Spleen (tissue), 11 donors: ENCODE measurements at regions not wholly inside any gene's neighbourhood (a gene's known extent, or its start where the extent isn't known, plus 50 kb on each side); places are given as distances from the start of the nearest gene placed in this dataset.

ENCODE experiments used
- DNase-seq: peaks from one replicate; pipeline ENCODE4 v3.0.0-alpha.2; 2020
- H3K27ac ChIP-seq, 8 donors: fragments of 200-600 bp; sonication (generic) in 7 of 8; 1 replicate in 4 of 8; 2 replicates in 4 of 8; pipeline versions ENCODE4 v1.5.0 to v1.8.0; 2016 to 2021; ENCODE audit warnings: inconsistent platforms in 4 of 8, mild to moderate bottlenecking in 4 of 8, moderate library complexity in 1 of 8
- H3K27me3 ChIP-seq, 7 donors: fragments of 200-600 bp; sonication (generic) in 6 of 7; replicated peaks in 1 of 7; 1 replicate in 4 of 7; 2 replicates in 3 of 7; pipeline versions ENCODE4 v1.5.0 to v1.8.0; 2016 to 2021; ENCODE audit warnings: inconsistent platforms in 3 of 7, mild to moderate bottlenecking in 1 of 7
- H3K36me3 ChIP-seq, 6 donors: fragments of 200-600 bp; sonication (generic) in 5 of 6; 1 replicate in 4 of 6; 2 replicates in 2 of 6; pipeline versions ENCODE4 v1.5.0 to v1.8.0; 2016 to 2021; ENCODE audit warnings: inconsistent platforms in 2 of 6
- H3K4me1 ChIP-seq, 6 donors: fragments of 200-600 bp; sonication (generic) in 5 of 6; 1 replicate in 3 of 6; 2 replicates in 3 of 6; pipeline versions ENCODE4 v1.5.0 to v1.8.0; 2016 to 2021; ENCODE audit warnings: inconsistent platforms in 3 of 6
- H3K4me3 ChIP-seq, 8 donors: fragments of 200-600 bp; sonication (generic) in 7 of 8; 1 replicate in 4 of 8; 2 replicates in 4 of 8; pipeline versions ENCODE4 v1.5.0 to v1.8.0; 2016 to 2021; ENCODE audit warnings: inconsistent platforms in 4 of 8, mild to moderate bottlenecking in 4 of 8, moderate library complexity in 2 of 8
- H3K9me3 ChIP-seq, 8 donors: fragments of 200-600 bp; sonication (generic) in 7 of 8; 1 replicate in 4 of 8; 2 replicates in 4 of 8; pipeline versions ENCODE4 v1.5.0 to v1.8.0; 2016 to 2021; ENCODE audit warnings: inconsistent platforms in 4 of 8
- CTCF ChIP-seq, 11 experiments: fragments of 200-600 bp in 7 of 11; fragments of 450-650 bp in 4 of 11; sonication (generic) in 4 of 11; IDR thresholded peaks in 8 of 11; conservative IDR thresholded peaks in 3 of 11; 1 replicate in 7 of 11; 2 replicates in 4 of 11; pipeline versions ENCODE4 v1.4.0 to v1.8.0; 2016 to 2021; ENCODE audit warnings: antibody characterized with exemption in 11 of 11, inconsistent platforms in 4 of 11, mild to moderate bottlenecking in 1 of 11
- POLR2A ChIP-seq, 3 donors: fragments of 450-650 bp; IDR thresholded peaks; one replicate each; pipeline ENCODE4 v1.5.1; 2017; ENCODE audit warnings: antibody characterized with exemption in 3 of 3, mild to moderate bottlenecking in 1 of 3
- POLR2AphosphoS5 ChIP-seq, 3 donors: sonication (generic); formaldehyde crosslinking; IDR thresholded peaks; one replicate each; pipeline ENCODE4 v1.5.1; 2017; ENCODE audit warnings: antibody characterized with exemption in 3 of 3
- WGBS, 5 donors: extraction: QIAGEN DNeasy Blood & Tissue Kit in 3 of 5; methylation state at CpG; one replicate each; pipeline versions ENCODE4 v1.1.5 to v1.1.7; 2013 to 2018; 5-methylcytosine and 5-hydroxymethylcytosine counted together
- intact Hi-C: fragments of 100-400 bp; cut with DNase I; formaldehyde crosslinking; loops from one replicate; pipeline ENCODE4 v1.15.0; 2023; ENCODE audit warnings: low total_unique reads
- donor health status: healthy with polysubstance abuse.
- donor health status: DM: no; HTN: no; CAD: no; lungs with moderate emphysema.
- donor health status: DM: no; HTN: no; CAD: no.
- donor health status: Bipolar disorder and iron deficiency.
- donor health status: healthy.
- donor health status: DM: no; HTN: no; CAD: no.
- donor health status: DM: yes; HTN: yes; CAD: no.

DNA sequence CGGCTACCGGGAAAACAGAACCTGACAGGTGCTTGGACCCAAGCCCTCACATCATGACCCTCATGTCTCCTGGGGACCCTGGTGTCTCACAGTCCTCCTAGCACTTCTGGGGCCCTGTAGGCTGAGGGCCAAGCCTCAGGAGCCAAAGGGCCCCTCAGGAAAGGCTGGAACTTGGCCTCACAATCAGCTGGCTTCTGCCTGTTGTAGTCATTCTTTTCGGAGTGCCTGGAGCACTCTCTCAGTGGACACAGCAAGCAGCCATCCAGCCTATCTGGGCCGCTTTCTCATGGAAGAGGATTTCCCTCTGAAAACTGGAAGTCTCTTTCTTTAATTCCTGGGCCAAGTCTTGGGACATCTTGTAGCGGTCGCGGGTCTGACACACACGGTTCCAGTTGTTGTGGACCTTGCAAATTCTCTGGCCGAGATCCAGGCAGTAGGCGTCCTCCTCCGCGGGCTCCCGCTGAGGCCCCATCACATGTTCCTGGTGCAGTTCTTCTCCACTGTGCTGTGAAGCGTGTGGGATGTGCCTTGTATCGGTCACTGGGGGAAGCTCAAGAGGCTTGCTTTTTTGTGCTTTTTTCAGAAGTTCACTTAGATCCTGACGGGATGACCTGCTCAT is 169.3 kb downstream of the EMP1 start:
- no peak overlapping the region for H3K27ac ChIP-seq
- H3K36me3 ChIP-seq, result no peaks in the 10 kb centered on the region
- no peaks in the 10 kb centered on the region for H3K9me3 ChIP-seq
- no peak for DNase-seq
- H3K4me1 ChIP-seq, result no peaks in the 10 kb centered on the region
- H3K4me3 ChIP-seq, result no peak overlapping the region
- TF ChIP-seq POLR2AphosphoS5 (IDR thresholded peaks at IDR 0.05), result no peak
- no peak for TF ChIP-seq POLR2A (IDR thresholded peaks at IDR 0.05)
- TF ChIP-seq CTCF (IDR thresholded peaks at IDR 0.05 in 8 of 11, conservative IDR thresholded peaks at IDR 0.05 in 3 of 11), result no peak
- 76 to 88% (median 86%) methylated on average over 16 of the region's 16 CpGs for WGBS, 5 donors
- H3K27me3 ChIP-seq, result peaks cover 0 to 9% (median 0%) of the 10 kb centered on the region in 7 donors
- intact Hi-C loops, result no loop called here

DNA sequence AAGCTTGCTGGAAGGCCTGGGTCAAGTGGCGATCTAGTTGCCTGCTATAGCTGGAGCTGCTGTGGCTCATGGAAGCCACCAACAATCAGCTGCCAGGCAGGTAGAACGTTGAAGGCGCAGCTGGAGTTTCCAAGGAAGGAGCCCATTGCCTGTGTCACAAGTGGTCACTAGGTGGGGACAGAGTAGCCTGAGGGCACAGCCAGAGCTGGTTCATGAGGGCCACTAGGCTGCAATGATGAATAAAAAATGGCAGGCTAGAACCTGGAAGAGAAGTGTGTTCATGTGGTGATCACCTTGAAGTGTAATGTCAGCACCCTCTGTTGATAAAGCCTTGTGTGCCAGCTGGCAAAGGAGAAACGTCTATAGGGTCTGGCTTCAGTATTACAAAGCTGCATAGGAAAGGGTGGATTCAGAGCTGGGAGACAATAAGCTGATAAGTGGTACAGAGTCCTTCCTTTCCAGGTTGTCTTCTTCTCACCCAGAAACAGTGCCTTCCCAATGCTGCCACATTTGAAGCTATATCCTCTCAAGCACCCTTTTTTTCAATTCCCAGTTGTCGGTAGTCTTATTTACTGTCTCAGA is 165.8 kb downstream of the EMP1 start:
- H3K27ac ChIP-seq, result no peak overlapping the region
- 52 to 60% (median 56%) methylated on average over 5 of the region's 5 CpGs for WGBS, 5 donors
- TF ChIP-seq POLR2AphosphoS5 (IDR thresholded peaks at IDR 0.05), result no peak
- TF ChIP-seq CTCF (IDR thresholded peaks at IDR 0.05 in 8 of 11, conservative IDR thresholded peaks at IDR 0.05 in 3 of 11), result peak; percentile 42 to 86 (median 69)
- no peak for TF ChIP-seq POLR2A (IDR thresholded peaks at IDR 0.05)
- peak; percentile 78 for DNase-seq
- no peaks in the 10 kb centered on the region for H3K9me3 ChIP-seq
- no peaks in the 10 kb centered on the region for H3K36me3 ChIP-seq
- no peak overlapping the region for H3K4me3 ChIP-seq
- no peaks in the 10 kb centered on the region for H3K4me1 ChIP-seq
- intact Hi-C loops, result no loop called here
- H3K27me3 ChIP-seq, result peaks cover 0 to 20% (median 0%) of the 10 kb centered on the region in 7 donors

GRCh38 chr12:13359636-13360035 is 163.1 kb downstream of the EMP1 start:
- TF ChIP-seq CTCF (IDR thresholded peaks at IDR 0.05 in 8 of 11, conservative IDR thresholded peaks at IDR 0.05 in 3 of 11) (no peak), POLR2A (IDR thresholded peaks at IDR 0.05) (no peak), POLR2AphosphoS5 (IDR thresholded peaks at IDR 0.05) (no peak)
- Histone ChIP-seq H3K4me3 (no peak overlapping the region), H3K9me3 (no peaks in the 10 kb centered on the region), H3K27ac (no peak overlapping the region), H3K36me3 (no peaks in the 10 kb centered on the region), H3K4me1 (no peaks in the 10 kb centered on the region), H3K27me3 (peaks cover 0 to 28% (median 0%) of the 10 kb centered on the region in 7 donors)
- intact Hi-C loops, result loop anchor here (10.0 kb wide), 1 partner anchor 805 kb away; no protein-coding TSS in a partner anchor
- DNase-seq, result no peak

DNA sequence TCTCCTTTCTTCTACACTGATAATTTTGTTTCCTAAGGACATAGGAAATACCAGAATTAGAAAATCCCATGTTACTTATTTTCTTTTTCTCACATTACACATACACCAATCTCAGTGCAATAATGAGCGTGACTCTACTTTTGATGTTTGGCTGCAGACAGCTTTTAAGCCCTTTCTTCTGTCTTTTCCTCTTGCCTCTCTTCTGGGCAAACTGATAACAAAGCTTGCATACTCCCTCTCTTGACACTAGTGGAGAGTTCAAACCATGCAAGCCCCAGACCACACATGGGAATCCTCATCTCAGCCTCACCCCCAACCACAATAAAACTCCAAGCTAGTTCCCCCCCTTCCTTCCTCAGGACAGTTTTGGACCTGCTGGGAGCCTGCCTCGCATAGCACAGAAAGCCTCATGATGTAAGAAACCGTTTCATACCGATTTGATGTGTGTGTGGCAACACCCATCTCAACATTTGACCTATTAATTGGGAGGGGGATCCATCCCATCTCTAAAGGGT is 161.9 kb downstream of the EMP1 start:
- intact Hi-C loops, result loop anchor here (10.0 kb wide), 1 partner anchor 806 kb away; no protein-coding TSS in a partner anchor
- TF ChIP-seq CTCF (IDR thresholded peaks at IDR 0.05 in 8 of 11, conservative IDR thresholded peaks at IDR 0.05 in 3 of 11), result no peak
- TF ChIP-seq POLR2A (IDR thresholded peaks at IDR 0.05), result no peak
- no peak for TF ChIP-seq POLR2AphosphoS5 (IDR thresholded peaks at IDR 0.05)
- no peak for DNase-seq
- 61 to 75% (median 69%) methylated on average over 4 of the region's 4 CpGs for WGBS, 5 donors
- Histone ChIP-seq H3K9me3 (no peaks in the 10 kb centered on the region), H3K4me3 (no peak overlapping the region), H3K36me3 (no peaks in the 10 kb centered on the region), H3K27me3 (peaks cover 0 to 28% (median 0%) of the 10 kb centered on the region in 7 donors), H3K4me1 (no peaks in the 10 kb centered on the region), H3K27ac (no peak overlapping the region)
